ENCODE measurements at regions not wholly inside any gene's neighbourhood (a gene's known extent, or its start where the extent isn't known, plus 50 kb on each side); places are given as distances from the start of the nearest gene placed in this dataset.

DNA sequence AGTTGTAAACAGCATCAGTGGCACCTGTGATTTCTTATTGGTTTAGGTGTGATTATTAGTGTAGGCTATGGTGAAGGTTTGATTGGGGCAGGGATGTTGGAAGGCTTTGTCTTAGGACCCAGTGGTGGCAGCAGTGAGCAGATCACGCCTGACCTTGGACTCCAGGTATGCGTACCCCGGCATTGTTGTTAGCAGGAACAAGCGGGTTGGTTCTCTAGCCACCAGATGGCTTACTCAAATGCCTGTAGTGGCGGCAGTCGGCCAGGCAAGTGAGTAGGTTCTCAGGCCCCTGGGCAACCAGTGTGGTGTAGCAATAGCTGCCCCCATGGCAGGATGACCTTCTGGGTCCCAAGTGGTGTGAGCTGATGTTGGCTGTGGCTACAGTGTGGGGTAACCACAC, 558.3 kb downstream of the KCNJ3 start:
- TF ChIP-seq POLR2A (IDR thresholded peaks at IDR 0.05) (no peak), POLR2AphosphoS5 (IDR thresholded peaks at IDR 0.05) (no peak), EP300 (IDR thresholded peaks at IDR 0.05; ENCODE audit: low read depth) (no peak)
- TF ChIP-seq, protein P1, sequence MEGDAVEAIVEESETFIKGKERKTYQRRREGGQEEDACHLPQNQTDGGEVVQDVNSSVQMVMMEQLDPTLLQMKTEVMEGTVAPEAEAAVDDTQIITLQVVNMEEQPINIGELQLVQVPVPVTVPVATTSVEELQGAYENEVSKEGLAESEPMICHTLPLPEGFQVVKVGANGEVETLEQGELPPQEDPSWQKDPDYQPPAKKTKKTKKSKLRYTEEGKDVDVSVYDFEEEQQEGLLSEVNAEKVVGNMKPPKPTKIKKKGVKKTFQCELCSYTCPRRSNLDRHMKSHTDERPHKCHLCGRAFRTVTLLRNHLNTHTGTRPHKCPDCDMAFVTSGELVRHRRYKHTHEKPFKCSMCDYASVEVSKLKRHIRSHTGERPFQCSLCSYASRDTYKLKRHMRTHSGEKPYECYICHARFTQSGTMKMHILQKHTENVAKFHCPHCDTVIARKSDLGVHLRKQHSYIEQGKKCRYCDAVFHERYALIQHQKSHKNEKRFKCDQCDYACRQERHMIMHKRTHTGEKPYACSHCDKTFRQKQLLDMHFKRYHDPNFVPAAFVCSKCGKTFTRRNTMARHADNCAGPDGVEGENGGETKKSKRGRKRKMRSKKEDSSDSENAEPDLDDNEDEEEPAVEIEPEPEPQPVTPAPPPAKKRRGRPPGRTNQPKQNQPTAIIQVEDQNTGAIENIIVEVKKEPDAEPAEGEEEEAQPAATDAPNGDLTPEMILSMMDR (IDR thresholded peaks at IDR 0.05): no peak
